NCI-H510A (cell line): ENCODE measurements at regions not wholly inside any gene's neighbourhood (a gene's known extent, or its start where the extent isn't known, plus 50 kb on each side); places are given as distances from the start of the nearest gene placed in this dataset.

Experiments used
- DNase-seq: peaks from one replicate; lab custom pipeline; 2025; lab: John Stamatoyannopoulos, UW

- DNase-seq: no peak
Observed at GRCh38 chr22:34904486-34904885, 161.5 kb upstream of the ISX start.

DNA sequence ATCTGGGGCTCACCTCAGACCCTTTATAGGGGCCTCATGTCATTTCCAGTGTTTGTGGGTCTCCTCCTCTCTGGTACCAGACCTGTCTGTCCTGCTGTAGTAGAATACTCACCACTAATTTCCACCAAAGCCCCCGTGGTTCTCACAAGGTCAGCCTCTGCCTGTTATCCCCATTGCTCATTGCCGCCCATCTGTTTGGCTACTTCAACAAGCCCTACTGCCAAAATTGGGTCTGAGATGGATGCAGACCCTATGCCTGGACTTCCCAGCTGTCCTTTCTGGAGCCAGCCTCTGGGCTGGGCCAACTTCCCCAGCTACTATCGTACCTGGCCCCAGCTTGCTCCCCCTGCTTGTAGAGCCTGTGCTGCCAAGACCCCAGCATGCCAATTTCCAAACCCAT lies 152.1 kb upstream of the ISX start:
- no peak for DNase-seq

GRCh38 chr22:34914846-34915245 lies 151.1 kb upstream of the ISX start:
- no peak for DNase-seq

GRCh38 chr22:34917239-34917638 lies 148.7 kb upstream of the ISX start:
- no peak for DNase-seq

DNA sequence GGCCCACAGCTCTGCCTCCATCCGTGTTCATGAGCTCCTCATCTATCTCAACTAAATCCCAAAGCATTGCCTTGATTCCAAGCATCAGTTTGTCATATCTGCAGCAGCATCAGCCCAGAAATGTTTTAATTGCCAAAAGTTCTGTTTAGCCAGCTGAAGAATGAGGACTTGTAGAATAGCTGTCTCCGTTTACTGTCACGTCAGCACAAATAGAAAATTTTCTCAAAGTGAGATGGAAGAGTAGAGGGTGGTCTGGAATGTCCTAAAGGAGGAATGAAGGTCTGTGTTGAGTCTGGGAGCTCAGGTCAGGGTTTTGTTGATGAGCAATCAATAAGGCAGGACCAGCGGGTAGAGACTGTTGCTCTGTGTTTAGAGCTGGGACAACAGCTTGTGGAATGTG lies 134.9 kb upstream of the ISX start:
- no peak for DNase-seq

DNA sequence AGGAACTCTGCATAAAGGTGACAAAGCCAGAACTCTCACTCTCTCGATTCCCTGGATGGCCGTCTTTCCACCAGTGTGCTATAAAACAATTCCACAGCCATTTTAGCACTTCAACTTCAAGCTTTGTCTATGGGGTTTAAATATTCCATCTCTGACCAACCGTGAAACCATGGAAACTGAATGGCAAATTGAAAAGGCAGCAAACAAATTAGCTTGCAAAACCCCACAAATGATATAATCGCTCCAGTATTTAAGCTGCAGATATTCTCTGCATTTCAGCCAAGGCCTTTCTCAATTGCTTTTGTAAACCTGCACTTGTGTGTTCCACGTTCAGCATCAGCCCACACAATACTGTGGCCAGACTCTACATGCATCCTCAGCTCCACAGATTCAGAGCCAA lies 131.7 kb upstream of the ISX start:
- no peak for DNase-seq

- DNase-seq: no peak
Observed at GRCh38 chr22:34943830-34944229, 122.1 kb upstream of the ISX start.

- no peak for DNase-seq
Observed at GRCh38 chr22:34946339-34946985, 119.5 kb upstream of the ISX start.

- DNase-seq: no peak
Observed at GRCh38 chr22:34950489-34950888, 115.5 kb upstream of the ISX start.

DNA sequence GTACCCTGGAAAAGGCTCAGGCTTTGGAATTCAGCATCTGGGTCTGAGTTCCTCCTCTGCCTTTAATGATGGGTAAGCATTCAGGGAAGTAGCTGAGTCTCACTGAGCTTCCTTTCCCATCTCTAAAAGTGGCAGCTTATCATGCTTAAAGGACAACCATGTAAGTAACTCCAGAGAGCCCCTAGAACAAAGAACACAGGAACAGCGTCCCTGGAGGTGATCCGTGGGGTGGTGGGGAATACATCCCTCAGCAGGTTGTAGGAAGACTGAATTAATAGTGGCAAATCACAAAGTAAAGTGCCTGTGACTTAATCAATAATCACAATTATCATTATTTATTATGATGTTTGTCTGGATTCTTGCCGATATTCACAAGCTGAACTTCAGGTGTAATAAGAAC lies 114.7 kb upstream of the ISX start:
- no peak for DNase-seq

DNA sequence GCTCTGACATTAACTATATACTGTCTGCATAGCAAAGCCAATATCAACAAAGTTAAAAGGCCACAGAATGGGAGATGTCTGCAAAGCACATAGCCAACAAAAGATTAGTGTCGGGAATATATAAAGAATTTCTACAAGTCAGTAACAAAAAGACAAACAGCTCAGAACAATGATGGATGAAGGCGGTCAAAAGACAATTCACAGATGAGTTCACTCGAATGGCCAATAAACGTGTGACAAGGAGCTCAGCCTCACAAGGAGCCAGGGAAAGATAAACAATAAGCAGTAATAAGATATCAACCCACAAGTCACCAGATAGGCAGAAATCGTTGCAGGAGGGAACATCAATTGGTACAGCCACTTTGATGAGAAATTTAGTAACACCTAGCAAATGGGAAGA lies 106.0 kb upstream of the ISX start:
- no peak for DNase-seq

GRCh38 chr22:34966980-34967565 lies 98.9 kb upstream of the ISX start:
- no peak for DNase-seq

DNA sequence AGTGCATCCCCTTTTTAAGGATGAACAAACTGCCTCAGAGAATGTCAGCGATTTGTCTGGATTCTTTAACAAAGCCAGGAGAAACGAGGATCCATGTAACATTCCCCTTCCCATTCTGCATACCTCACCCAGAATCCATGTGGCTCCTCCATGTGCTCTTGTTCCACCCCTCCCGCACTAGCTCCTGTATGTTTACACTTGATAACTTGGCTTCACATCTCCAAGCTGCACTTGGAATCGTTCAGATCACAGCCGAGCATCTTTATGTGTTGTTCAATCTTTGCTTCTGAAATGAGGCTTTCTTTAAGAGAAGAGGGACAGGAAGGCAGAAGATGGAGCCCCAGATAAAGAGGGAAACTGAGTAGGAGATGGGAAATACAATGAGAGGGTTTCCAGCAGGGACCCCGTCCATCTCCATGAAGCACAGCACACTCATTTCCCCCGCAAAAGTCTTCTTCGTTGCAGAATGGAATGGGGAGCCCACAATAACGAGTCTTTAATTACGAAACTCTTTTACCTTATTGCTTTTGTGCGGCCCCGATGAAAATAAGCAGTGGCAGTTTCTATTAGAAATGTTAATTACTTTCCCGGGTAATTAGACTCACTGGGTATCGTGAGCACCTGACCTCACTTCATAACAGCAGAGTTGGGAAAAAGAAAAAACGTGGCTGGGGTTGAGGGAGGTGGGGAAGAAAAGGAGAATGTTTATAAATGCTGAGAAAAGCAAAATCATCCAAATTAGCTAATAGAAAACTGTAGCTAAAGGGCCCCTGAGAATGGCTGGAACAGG lies 96.8 kb upstream of the ISX start:
- no peak for DNase-seq

DNA sequence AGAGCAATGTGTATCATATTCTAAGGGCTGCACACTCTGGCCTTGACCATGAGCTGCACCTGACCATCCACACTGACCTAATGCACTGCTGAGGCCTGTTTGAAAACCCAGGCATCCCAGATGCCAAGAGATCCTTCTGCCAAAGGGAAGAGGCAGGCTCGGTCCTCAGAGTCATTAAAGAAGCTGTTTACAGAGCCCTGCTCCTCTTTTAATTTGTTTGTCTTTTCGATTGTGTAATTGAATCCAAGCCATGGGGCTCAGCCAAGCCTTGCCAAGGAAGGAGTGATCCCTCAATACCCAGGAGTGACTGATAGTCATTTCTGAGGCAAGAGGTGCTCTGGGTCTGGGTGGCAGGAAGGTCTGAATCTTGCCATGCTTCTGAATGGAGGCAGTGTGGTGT lies 94.5 kb upstream of the ISX start:
- DNase-seq: no peak

DNA sequence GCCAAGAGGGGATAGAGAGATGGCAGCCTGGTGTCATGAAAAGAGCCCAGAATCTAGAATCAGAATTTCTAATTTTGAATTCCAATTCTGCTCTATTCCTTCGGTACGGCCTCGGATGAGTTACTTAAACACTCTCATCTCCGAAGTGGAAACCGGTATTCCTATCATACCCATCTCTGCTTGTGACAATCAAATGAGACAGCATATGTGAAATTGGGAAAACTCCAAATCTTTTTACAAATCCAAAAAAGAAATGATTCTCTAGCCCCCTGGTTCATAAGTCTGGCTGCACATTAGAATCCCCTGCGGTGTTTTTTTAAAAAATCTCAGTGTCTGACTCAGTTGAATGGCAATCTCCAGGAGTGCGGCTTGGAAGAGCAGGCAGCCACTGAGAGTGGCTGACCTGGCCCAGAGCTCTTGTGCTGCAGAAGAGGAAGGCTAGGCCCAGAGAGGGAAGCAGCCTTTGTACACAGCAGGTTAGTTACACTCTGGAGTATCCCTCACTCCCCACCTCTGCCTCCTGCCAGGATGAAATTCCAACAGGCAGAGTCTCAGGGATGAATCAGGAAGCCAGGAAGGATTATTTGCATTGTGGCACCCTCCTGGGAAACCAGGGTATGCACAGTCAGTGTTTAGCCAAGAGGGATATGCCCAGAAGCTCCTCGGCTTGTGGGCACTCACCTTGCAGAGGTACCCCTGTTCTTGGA lies 93.6 kb upstream of the ISX start:
- DNase-seq: no peak

- no peak for DNase-seq
Observed at GRCh38 chr22:34973016-34973415, 92.9 kb upstream of the ISX start.

- no peak for DNase-seq
Observed at GRCh38 chr22:34973926-34974325, 92.0 kb upstream of the ISX start.

DNA sequence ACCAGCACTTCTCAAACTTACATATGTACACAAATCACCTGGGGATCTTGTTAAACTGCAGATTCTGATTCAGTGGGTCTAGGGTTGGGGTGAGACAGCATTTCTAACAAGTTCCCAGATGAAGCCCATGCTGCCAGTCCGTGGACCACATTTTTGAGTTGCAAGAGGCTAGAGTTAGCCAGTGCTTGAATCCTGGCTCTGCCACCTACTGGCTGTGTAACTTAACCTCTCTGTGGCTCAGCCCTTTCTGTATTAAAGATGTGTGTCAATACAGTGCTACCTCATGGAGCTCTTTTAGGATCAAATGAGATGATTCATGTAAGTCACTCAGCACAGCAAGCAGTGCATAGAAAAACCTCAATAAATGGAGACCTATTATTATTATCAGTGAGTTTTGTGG lies 90.2 kb upstream of the ISX start:
- no peak for DNase-seq

- DNase-seq: no peak
Observed at GRCh38 chr22:34976474-34976873, 89.5 kb upstream of the ISX start.

DNA sequence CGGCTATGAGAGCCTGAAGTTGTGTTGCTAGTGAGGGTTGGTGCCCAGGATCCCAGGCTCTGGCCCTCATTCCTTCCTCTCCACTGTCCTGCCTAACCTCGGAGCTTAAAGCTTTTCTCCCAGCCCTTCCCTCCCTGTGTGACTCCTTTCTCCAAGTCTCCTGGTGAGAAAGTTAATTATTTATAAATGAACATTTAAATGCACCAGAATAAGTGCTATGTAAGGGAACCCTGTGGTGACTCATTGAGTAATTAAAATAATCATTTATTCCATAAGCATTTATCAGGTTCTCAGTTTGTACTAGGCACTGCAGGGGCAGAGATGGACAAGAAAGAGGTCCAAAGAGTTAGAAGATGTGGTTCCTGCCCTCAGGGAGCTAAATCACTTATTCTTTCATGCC lies 89.1 kb upstream of the ISX start:
- no peak for DNase-seq

- DNase-seq: no peak
Observed at GRCh38 chr22:34986523-34986922, 79.4 kb upstream of the ISX start.

DNA sequence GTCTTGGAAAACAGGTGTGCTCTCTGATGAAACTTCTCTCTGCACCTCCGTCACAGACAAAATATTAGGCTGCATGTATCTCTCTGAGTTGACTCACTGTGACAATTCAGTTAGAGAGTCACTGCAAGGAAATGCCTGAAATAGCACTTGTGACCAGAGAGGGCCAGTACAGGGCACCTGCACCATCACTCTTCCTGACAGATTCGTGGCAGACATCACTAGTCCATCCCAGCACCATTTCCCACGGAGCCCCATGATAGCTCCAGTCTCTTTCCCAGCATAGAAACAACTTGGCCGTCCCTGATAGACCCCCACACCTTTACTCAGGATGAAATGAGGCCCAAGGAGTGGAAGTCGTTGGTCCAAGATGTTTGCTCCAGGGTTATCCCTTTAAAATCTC lies 73.3 kb upstream of the ISX start:
- no peak for DNase-seq

DNA sequence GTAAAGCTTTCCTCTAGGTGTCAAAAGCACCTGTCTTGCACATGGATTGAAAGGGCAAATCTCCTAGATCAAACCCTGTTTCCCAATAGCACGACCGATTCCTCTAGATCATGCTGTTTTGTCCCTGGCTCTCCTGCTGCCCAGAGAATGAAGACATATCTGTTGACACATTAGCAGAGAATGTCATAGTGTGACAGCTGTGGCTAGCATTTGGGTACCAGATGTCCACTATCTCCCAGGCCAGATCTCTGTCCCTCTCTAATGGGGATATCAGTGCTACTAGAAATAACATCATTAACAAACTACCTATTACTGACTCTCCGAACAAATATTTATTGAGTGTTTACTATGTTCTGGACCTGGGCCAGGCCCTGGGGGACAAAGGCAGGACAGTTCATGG lies 72.4 kb upstream of the ISX start:
- no peak for DNase-seq
